T-helper 1 cell (primary cell): ENCODE measurements at regions not wholly inside any gene's neighbourhood (a gene's known extent, or its start where the extent isn't known, plus 50 kb on each side); places are given as distances from the start of the nearest gene placed in this dataset.
A peak's percentile ranks its signal among the peaks of the same experiment; 100 is the strongest.
"Not testable (repeated sequence)": the region's sequence is repeated elsewhere in the genome, so short reads cannot be mapped to it uniquely, and the experiment has no call there.

ENCODE experiments used
- DNase-seq, 5 donors: peaks; one replicate each; pipeline ENCODE4 v3.0.0-alpha.2; 2012 to 2020

DNA sequence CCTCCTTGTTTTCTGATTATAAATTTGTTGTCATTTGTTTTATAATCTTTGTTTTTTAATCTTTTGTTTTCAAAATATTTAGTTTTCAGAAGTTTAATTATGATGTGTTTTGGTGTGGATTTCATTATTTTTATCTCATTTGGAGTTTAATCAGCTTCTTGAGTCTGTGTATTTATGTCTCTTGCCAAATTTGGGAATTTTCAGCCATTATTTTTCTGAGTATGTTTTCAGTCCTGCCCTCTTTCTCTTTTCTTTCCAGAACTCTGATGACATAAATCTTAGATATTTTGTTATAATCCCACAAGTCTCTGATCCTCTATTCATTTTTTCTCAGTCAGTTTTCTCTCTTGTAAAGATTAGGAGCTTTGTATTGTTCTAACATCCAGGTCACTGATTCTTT is 89.8 kb downstream of the RHOU start:
- DNase-seq = no peak

DNA sequence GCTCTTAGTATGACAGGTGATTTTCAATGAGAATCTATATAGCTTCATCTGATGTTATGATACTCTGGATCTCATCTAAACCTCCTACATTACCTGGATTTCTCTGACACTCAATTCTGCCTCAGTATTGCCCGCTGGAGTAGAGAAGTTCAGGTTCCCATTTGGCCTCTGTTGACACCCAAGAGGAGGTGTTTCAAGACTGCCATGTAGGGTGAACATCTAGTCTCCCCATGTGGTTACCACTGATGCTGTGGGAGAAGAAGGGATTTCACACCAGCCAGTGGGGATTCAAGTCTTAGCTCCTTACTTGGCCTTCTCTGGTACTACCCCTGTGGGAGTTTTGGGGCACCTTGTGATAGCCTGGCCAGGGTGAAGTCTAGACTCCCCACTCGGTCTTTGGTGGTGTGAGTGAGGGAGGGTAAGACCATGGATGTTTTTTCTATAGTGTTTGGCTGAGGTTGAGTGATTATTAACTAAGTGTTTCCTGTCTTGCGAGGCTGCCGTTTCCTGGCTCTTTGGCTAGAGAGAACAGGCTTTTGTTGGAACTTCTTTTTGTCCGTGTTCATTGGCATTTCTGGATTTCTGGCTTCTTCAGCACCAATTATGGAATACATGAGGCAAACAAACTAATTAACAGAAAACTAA is 90.7 kb downstream of the RHOU start:
- peak in 1 of 5 donors; percentile 37 for DNase-seq

DNA sequence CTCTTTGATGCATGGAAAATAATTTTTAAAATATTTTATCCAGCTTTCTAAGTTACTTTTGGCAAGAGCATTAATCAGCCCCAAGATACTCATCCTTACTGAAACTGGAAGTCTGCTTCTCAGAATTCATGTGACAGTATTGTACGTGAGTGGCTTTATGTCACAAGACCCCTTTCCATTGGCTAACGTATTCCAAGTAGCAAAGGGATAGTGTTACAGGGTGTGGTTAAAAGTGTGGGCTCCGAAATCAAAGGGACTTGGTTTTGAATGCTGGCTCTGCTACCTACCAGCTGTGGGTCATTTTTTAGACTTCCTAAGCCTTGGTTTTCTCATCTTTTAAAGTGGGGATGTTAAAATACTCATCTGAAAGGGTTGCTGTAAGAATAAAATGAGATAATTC is 91.7 kb downstream of the RHOU start:
- peak in 1 of 5 donors; percentile 66 for DNase-seq

DNA sequence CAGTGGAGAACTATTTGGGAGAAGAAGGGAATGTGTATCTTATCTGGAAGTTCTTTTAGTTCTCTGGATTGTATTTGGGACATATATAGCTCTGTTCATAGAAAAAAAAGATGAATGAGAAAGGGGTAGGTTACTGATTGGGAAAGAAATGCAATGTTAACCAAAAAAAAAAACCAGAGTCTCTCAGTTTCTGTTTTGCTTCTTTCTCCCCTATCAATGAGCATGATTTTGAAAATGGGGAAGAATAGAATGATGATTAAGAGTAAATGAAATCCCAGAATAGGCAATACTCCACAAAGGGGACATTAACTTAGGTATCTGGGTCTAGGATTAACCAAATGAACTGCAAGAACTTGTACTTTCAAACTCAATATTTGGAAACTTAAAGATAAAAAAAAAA is 92.9 kb downstream of the RHOU start:
- no peak for DNase-seq

DNA sequence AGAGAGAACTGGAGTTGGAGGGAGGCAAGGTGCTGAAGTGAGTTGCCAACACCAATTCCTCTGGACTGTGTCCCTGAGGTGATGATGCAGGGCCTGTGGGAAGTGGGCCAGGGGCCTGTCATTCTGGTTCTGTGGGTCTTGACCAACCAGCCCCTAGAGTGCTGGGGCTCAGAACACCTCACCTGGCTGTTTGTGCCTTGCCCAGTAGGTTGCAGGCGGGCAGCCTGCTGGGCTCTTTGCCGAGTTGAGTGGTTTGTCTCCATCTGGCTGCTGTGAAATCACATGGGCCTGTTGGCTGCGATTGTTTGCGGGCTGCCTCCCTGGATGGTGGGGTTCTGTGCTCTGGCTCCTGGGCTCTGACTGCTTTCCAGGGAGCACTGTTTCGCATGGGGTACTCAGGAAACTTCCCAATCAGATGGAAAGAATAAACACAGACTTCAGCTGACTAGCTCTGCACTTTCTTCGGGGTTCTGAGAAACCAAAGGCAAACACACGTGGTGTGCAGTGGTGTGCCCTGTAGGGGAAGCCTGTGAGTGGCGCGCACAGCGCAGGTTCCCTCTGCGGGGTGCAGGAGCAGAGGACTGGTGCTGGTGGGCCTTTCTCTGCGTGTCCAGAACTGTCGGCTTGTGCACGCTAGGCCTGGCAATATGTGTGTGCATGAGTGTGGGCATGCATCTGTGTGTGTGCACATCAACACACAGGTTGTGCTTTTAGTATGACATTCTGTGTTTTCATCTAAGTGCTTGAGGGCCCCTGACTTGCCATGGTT is 95.1 kb downstream of the RHOU start:
- DNase-seq = no peak

DNA sequence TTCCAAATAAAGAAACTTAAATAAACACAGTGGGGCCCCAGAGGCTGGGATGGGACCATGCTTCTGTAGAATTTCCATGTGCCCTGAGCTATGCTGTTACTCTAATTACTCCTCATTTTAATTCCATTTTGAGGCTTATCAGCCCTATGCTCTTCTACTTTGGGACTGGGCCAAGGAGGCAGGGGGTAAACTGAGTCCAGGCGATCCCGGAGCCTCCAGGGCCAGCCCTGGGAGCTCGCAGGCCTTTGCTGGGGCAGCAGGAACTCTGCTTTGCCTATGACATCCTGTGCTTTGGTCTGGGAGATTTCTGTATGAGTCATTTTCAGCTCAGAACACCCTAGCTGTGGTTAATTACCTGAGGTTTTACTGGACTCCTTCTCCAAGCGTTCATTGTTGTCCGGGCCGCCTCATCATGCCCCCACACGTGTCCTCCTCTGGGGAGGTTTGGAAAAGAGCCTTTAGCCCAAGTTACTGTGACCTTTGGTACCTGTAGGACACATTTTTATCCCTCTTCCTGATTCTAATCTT is 95.7 kb downstream of the RHOU start:
- DNase-seq = peak in 1 of 5 donors; percentile 64

DNA sequence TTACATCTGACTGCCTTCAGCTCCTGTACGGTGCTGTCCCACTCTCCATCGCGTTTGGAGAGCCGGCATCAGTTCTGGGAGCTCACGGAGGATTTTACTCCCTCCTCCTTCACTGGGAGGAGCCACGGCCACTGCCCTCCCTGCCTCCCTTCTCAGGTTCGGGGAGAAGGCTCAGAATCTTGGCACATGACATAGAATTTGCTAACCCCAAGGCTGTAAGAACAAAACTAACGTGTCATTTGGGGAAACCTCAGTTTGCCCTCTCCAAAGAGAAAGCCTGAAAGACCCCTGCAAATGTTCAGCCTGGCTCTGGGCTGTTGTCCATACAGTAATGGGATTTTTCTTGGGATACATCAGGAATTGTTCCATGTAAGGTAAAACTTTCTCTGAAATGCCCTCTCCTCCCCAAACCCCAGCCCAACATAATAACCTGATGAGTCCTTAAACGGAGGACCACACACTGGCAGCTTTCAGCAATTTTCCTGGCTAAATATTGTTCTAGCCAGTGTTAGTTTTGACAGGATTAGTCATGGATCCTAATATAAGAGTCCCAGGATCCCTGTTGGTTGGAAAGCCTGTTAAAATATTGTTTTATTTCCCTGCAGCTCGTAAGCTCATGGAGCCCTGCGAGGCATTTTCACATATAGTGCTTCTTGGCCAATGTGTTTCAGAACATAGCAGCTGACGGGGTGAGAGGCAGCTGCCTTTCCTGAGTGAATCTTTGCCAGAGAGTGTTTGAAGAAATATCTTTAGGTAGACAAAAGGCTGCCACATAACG is 98.8 kb downstream of the RHOU start:
- peak in 1 of 5 donors; percentile 21 for DNase-seq

DNA sequence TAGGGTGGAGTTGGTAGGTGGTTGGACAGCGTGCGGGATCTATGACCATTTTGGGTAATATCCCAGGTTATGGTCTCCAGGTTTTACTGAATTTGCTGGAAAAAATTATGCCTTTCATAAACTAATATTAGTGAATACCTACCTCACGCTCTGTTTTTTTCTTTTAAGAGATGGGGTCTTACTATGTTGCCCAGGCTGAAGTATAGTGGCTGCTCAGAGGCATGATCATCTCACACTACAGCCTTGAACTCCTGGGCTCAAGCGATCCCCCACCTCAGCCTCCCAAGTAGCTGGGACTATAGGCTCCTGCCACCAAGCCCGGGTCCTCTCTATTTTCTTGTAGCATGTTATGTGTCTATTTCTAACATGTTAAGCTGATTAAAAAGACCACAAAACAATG is 100.2 kb downstream of the RHOU start:
- no peak for DNase-seq

DNA sequence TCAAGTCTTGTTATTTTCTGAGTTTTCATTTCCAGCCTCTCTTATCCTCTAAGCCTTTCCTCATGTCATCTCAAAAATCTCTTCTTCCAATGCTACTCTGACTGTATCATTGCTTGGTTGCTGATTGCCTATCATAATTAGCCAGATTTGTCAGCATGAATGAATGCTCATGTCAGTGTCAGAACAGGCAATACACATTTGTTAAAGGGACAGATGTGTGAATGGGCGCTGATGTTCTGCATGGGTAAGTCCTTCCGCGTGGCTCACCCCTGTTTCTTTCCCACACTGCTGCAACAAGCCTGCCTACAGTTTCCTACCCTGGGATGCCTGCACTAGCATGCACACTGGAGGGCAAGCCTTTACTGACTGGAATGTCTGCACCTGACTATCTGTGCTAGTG is 100.6 kb downstream of the RHOU start:
- no peak for DNase-seq

DNA sequence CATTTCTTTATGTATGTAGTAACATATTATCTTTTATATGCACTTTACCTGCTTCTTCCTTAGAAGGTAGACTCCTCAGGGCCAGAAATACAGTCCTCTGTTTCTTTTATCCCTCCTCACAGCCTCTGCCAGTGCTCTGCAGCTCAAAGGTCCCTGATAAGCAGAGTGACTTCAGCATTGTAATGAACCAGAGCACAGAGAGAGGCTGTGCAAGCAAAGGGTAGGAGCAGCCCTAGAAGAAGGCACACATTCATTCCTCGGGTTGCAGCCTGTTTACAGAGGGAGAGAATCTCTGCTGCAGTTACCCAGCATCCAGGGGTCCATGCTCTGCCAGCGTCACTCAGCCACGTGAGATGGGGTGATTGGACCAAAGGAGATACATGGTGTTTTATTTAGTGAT is 101.1 kb downstream of the RHOU start:
- DNase-seq = no peak

DNA sequence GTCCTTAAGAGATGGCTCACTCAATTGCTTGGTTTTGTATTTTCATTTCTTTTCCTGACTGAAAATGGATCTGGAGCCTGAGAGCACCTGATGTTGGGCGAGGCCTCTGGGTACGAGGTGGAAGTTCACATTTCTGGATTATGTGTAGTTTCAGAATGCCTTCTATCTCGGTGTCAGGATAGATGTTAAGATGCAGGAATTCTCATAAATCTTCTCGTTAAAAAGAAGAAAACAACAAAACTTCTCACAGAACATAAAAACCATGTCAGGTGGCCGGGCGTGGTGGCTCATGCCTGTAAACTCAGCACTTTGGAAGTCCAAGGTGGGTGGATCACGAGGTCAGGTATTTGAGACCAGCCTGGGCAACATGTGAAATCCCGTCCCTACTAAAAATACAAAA is 101.8 kb downstream of the RHOU start:
- DNase-seq = no peak

DNA sequence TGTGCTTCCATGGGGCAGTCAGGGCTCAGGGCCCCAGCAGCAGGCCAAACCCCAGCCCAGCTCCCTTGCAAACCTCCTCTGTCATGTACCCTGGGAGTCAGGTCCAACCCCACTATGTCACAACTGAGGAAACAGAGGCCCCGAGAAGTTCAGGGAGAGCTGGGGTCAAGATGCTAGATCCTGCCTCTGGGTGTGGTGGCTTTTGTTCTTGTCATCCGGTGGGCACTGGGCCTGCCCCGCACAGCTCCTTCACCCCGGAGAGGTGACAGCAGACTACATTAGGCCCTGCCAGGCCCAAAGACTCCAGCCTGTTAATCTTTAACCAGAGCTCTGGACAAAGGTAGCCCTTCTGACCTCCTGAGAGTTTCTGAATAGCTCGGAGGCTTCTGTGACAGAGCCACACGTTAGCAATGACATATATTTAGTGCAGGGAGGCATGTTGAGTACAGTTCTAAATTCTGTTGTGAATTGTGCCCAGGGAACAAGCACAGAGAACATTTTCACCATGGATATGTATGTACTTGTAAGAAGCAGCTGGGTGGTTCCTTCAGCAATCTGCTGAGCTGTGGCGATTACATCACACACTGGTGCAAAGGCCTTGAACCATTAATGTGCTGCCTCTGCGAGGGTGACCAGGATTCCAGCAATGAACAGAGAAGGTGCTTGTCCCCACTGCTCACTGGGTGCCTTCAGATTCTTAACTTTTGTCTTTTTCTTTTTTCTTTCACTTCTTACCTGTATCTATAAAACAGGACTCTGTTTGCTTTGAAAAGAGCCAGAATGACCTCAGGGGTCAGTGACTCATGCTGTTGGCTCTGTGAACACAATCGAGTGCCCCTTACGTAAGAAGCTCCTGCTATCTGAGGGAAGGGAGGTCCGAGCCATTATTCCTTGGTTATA is 102.8 kb downstream of the RHOU start:
- no peak for DNase-seq

DNA sequence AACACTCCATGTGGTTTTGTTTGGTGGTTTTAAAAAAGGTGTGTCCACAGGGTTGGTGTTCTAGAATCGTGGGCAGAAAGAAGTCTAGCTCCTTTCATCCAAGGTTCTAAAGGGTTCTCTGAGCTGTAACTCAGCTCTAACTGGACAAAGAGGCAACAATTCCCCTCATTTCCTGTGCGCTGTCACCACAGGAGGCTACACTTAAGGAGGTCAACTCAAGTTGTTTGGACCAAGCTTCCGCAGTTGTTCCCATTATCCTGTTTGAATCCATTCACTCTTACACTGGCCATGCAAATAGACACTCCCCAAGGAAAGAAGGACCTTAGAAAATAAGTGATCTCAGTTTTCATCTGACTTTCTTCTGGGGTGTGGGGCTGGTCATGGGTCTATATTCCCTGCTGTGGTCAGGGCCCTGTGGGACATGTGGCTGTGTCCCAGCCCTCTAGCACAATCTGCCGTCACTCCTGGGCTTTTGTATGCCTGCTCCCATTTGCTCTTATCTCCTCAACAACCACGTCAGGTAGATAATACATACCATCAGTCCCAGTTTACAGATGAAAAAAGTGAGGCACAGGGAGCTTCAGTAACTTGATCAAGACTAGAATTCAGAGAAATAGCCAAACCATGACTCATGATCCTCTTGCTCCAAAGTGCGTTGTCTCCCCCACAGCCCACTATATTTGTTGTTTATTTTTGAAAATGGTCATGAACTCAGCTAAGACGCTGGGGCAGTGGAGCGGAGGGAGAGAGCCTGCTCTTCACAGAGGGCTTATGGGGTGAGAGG is 103.6 kb downstream of the RHOU start:
- DNase-seq = no peak

DNA sequence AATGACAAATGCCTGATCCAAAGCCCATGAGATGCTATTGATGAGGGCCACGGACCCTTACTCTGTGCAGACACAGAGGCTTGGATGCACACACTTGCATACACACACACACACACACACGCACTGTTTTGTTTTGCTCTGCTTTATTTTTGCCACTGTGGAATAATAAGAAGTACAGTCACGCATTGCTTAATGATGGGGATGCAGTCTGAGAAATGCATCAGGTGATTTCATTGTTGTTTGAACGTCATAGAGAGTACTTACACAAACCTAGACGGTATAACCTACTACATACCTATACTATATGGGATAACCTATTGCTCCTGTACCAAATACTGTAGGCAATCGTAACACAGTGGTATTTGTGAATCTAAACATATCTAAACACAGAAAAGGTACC is 104.4 kb downstream of the RHOU start:
- DNase-seq = no peak

DNA sequence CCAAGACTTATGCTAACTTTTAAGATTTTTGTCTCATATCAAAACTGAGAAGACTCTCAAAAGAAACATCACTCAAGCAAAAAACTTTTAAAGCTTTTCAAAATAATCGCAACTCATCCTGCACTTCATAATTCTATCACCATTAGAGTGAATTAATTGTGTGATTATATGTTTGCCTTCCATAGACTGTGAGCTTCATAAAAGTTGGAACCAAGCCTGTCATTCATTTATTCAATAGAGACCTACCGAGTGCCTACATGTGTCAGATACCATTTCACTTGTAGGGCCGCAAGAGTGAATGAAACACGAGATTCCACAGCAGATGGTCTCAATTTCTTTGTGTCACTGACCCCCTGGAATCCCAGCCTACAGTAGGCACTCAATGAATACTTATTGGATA is 106.4 kb downstream of the RHOU start:
- no peak for DNase-seq

DNA sequence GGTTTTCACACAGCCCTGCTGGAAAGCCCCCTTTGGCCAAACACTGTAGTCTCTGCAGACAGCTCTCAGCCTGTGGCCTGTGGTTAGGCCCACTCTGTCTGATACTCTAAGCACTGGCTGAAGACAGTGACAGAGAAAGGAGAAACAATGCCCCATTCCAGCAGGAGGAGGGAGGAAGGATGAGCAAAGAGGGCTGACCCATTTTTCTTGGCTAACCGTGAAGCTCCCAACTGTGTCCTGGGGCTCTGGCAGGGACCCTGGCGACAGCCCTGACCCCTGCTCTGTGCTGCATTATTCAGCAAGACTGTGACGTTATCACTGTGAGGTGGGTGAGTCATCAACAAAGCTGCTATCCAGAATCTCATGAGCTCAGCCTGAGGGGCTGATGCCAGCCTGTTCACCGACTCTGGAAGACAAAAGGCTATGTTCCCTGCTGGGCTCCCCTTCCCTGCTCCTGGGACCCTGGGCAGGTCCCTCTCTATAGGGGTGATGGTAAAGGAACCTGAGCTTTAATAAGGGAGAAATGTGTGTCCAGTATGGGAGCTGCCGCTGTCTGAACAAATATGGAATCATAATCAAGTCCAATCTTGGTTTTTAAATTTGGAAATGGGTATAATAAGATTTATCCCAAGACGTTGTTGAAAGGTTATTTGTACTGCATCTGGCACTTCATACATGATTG is 107.0 kb downstream of the RHOU start:
- DNase-seq = no peak

DNA sequence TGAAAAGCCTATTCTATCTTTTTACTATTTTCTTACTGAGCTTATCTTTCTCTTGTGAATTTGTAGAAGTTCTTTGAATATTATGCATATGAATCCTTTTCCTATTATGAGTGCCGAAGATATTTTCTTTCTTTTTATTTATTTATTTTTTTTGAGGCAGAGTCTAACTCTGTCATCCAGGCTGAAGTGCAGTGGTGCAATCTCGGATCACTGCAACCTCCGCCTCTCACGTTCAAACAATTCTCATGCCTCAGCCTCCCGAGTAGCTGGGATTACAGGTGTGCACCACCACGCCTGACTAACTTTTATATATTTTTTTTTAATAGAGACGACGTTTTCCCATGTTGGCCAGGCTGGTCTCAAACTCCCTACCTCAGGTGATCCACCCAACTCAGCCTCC is 109.8 kb downstream of the RHOU start:
- DNase-seq = no peak

DNA sequence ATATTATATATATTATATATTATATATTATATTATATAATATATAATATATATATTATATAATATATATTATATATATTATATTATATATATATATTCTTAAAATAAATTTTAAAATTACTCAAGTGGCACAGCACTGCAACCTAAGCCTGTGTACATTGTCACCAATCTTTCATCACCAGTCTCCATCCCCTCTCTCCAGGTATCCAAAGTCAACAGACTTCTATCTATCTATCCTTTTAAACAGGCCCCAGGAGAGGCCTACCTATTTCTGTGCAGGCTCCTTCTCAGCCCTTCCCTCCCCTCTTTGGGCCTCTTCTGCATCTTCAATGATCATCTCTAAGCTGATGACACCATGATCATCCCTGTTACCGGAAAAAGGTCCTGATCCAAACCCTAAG is 111.7 kb downstream of the RHOU start:
- DNase-seq = no peak

DNA sequence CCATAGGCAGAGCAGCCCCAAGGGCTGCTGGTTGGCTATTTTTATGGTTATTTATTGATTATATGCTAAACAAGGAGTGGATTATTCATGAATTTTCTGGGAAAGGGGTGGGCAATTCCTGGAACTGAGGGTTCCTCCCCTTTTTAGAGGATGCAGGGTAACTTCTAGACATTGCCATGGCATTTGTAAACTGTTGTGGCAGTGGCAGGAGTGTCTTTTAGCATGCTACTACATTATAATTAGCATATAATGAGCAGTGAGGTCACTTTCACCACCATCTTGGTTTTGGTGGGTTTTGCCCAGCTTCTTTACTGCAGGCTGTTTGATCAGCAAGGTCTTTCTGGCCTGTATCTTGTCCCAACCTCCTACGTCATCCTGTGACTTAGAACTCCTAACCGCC is 112.2 kb downstream of the RHOU start:
- not testable (repeated sequence) for DNase-seq

DNA sequence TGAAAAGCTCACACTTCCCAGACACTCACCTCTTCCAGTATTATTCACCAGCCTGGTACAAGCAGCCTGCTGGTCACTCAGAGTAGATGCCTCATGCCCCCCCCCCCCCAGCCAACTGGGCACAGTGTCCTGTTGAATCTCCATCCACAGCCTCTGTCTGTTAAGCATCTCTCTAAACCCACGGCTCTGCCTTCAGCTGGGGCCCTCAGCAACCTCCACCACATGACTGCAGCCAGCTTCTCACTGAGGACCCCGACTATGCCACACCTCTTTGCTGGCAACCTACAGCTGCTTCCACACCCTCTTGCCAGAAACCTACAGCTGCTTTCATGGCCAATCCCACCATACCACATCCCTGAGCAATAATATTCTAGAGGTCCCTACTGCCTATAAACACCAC is 113.1 kb downstream of the RHOU start:
- no peak for DNase-seq

DNA sequence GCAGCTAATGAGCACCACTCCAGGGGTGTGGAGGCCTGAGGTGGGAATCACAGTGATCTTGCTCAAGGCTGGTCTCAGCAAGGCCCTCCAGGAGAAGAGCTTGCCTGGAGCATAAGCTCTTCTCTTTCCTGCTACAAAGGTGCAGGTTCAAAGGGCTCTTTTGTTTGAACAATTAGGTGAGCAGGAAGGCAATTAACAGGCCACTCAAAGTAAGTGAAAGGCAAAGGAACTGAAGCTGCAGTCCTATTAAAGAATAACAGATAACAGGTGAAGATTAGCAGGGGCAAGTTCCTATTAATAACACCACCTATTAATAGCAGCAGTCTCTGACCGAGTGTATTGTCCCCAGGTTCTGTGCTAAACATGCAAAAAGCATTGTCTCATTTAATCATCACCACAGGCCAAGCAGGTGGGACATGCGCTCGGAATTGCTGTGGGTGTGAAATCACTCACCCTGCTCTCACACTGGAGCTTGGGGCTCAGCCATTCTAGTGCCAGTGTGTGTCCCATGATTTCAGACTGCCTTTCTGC is 113.8 kb downstream of the RHOU start:
- DNase-seq = no peak
